Transverse colon (tissue), 4 donors: ENCODE measurements at regions not wholly inside any gene's neighbourhood (a gene's known extent, or its start where the extent isn't known, plus 50 kb on each side); places are given as distances from the start of the nearest gene placed in this dataset.

Experiments
- DNase-seq: peaks from one replicate; pipeline ENCODE4 v3.0.0-alpha.2; 2019
- H3K27ac ChIP-seq, 4 donors: fragments of 200-600 bp; sonication (generic); 2 replicates each; pipeline ENCODE4 v1.5.1; 2016 to 2018; ENCODE audit warnings: inconsistent platforms in 4 of 4
- H3K27me3 ChIP-seq: fragments of 200-600 bp; sonication (generic); 2 replicates; pipeline ENCODE4 v1.5.1; 2017; ENCODE audit warnings: inconsistent platforms
- H3K36me3 ChIP-seq, 4 donors: fragments of 200-600 bp; sonication (generic); 2 replicates each; pipeline ENCODE4 v1.5.1; 2017 to 2019; ENCODE audit warnings: inconsistent platforms in 4 of 4
- H3K4me1 ChIP-seq, 4 donors: fragments of 200-600 bp; sonication (generic); 2 replicates each; pipeline ENCODE4 v1.5.1; 2017 to 2020; ENCODE audit warnings: inconsistent platforms in 4 of 4
- H3K4me3 ChIP-seq, 4 donors: fragments of 200-600 bp; sonication (generic); 1 replicate in 1 of 4; 2 replicates in 3 of 4; pipeline versions ENCODE4 v1.5.1 to v1.6.1; 2017 to 2019; ENCODE audit warnings: inconsistent platforms in 4 of 4
- H3K9me3 ChIP-seq, 2 donors: fragments of 200-600 bp; sonication (generic); 2 replicates each; pipeline ENCODE4 v1.5.1; 2017 to 2019; ENCODE audit warnings: inconsistent platforms in 2 of 2
- CTCF ChIP-seq, 5 experiments: fragments of 200-600 bp in 3 of 5; fragments of 450-650 bp in 2 of 5; sonication (generic) in 3 of 5; IDR thresholded peaks; 1 replicate in 2 of 5; 2 replicates in 3 of 5; pipeline ENCODE4 v1.5.1; 2016 to 2017; ENCODE audit warnings: antibody characterized with exemption in 5 of 5, inconsistent platforms in 3 of 5, mild to moderate bottlenecking in 2 of 5, moderate library complexity in 1 of 5
- EP300 ChIP-seq: sonication (generic); formaldehyde crosslinking; IDR thresholded peaks from one replicate; pipeline ENCODE4 v1.6.1; 2017; ENCODE audit warnings: antibody characterized with exemption, low read depth
- POLR2A ChIP-seq: fragments of 450-650 bp; IDR thresholded peaks from one replicate; pipeline ENCODE4 v1.6.1; 2016; ENCODE audit warnings: antibody characterized with exemption, mild to moderate bottlenecking, moderate library complexity
- POLR2AphosphoS5 ChIP-seq, 3 donors: sonication (generic); formaldehyde crosslinking; IDR thresholded peaks; one replicate each; pipeline ENCODE4 v1.6.1; 2016; ENCODE audit warnings: antibody characterized with exemption in 3 of 3
- WGBS, 2 donors: methylation state at CpG; one replicate each; pipeline ENCODE4 v1.1.5; 2018; ENCODE audit warnings: low coverage in 1 of 2; 5-methylcytosine and 5-hydroxymethylcytosine counted together
- in situ Hi-C, 4 donors: fragments of 200-750 bp; cut with MboI; loops; one replicate each; pipeline versions ENCODE4 v1.15.0 to v1.15.1; 2017; ENCODE audit warnings: low sequenced_read_pairs in 3 of 4, low pct_ligation_motif_present in 1 of 4, low pct_unique_long_range_greater_than_20kb in 1 of 4
- intact Hi-C: fragments of 100-400 bp; cut with DNase I; formaldehyde crosslinking; loops from one replicate; pipeline ENCODE4 v1.15.1; 2023; ENCODE audit warnings: low total_unique reads

- Histone ChIP-seq H3K4me1 (peaks cover 0 to 18% (median 7%) of the 10 kb centered on the region in 4 donors), H3K27me3 (no peaks in the 10 kb centered on the region), H3K9me3 (peaks cover 5% of the 10 kb centered on the region in 2 donors), H3K4me3 (no peak overlapping the region), H3K36me3 (no peaks in the 10 kb centered on the region), H3K27ac (no peak overlapping the region)
- in situ Hi-C loops (no loop called here), intact Hi-C loops (no loop called here)
- no peak for DNase-seq
- WGBS, 2 donors = 44 to 49% methylated on average over 4 of the region's 4 CpGs
- TF ChIP-seq EP300 (no peak), CTCF (IDR thresholded peaks at IDR 0.05) (no peak), POLR2AphosphoS5 (IDR thresholded peaks at IDR 0.05) (no peak), POLR2A (no peak)
Measured at GRCh38 chr6:113104541-113104940, 752.6 kb upstream of the MARCKS start.

DNA sequence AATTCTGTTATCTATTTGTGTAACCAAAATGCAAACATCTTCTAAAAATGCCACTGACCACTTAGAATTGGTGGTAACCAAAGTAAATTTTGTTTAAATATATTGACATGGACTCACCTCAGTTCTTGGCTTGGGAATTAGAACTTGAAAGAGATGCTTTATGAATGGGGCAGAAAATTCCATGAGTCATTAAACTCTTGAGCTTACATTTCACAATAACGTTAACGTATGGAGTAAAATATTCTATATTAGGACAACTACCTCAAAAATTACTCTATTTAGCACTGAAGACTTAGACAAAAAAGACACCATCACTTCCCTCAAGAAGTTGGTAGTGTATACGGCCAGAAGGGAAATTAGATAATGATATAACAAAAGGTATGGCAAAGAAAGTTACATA lies 752.2 kb upstream of the MARCKS start:
- peaks cover 5% of the 10 kb centered on the region in 2 donors for H3K9me3 ChIP-seq
- H3K27ac ChIP-seq = no peak overlapping the region
- intact Hi-C loops = no loop called here
- H3K4me1 ChIP-seq = peaks cover 0 to 18% (median 7%) of the 10 kb centered on the region in 4 donors
- TF ChIP-seq POLR2AphosphoS5 (IDR thresholded peaks at IDR 0.05) = no peak
- TF ChIP-seq POLR2A = no peak
- TF ChIP-seq CTCF (IDR thresholded peaks at IDR 0.05) = no peak
- no peak for TF ChIP-seq EP300
- no peak for DNase-seq
- no peaks in the 10 kb centered on the region for H3K27me3 ChIP-seq
- in situ Hi-C loops = no loop called here
- 84 to 89% methylated on average over 3 of the region's 3 CpGs for WGBS, 2 donors
- no peak overlapping the region for H3K4me3 ChIP-seq
- no peaks in the 10 kb centered on the region for H3K36me3 ChIP-seq

DNA sequence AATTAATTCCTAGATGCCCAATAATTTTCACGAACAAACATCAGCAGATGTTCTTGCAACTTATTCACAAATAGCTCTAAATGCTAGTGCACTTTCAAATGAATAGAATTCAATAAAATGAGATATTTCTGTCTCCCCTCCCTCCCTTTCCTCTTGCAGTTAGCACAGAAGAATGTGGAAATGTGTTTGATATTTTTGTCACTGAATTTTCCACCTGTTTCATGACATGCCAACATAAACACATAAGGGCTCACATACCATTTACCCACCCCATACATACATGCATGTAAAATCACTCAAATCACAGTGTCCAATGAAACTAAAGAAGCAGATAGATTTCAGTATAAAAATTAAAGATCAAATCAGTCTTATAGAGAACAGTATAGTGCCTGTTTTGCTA lies 746.9 kb upstream of the MARCKS start:
- DNase-seq = no peak
- H3K4me3 ChIP-seq = no peak overlapping the region
- 73 to 91% methylated on average over 1 of the region's 1 CpG for WGBS, 2 donors

DNA sequence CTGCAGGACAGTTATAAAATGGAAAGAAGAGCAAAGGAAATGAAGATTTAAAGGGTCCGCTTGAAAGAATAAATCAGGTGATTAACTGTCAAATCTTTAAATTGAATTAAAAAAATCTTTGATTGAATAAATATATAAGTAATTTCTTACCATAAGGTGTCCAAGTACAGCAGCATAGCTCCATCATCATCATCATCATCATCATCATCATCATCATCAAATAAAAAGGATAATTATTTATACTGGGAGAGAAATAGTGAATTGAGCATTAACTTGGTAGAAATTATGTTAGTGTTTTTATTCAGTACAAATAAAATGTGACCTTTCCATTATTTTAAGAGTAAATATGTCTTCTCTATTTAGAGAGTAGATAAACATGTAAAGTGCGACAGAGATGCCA lies 745.6 kb upstream of the MARCKS start:
- in situ Hi-C loops = no loop called here

More for the DNA sequence above, 746.9 kb upstream of the MARCKS start:
- Histone ChIP-seq H3K27ac (no peak overlapping the region), H3K36me3 (no peaks in the 10 kb centered on the region), H3K9me3 (peaks cover 5% of the 10 kb centered on the region in 2 donors), H3K4me1 (no peaks in the 10 kb centered on the region), H3K27me3 (no peaks in the 10 kb centered on the region)
- intact Hi-C loops = no loop called here
- in situ Hi-C loops = no loop called here
- TF ChIP-seq POLR2AphosphoS5 (IDR thresholded peaks at IDR 0.05) (no peak), POLR2A (no peak), CTCF (IDR thresholded peaks at IDR 0.05) (no peak), EP300 (no peak)

More for the DNA sequence above, 745.6 kb upstream of the MARCKS start:
- no peak overlapping the region for H3K4me3 ChIP-seq
- 67 to 94% methylated on average over 2 of the region's 2 CpGs for WGBS, 2 donors
- no peaks in the 10 kb centered on the region for H3K4me1 ChIP-seq
- DNase-seq = no peak
- no peak overlapping the region for H3K27ac ChIP-seq
- intact Hi-C loops = no loop called here
- H3K27me3 ChIP-seq = no peaks in the 10 kb centered on the region
- TF ChIP-seq POLR2A (no peak), EP300 (no peak), CTCF (IDR thresholded peaks at IDR 0.05) (no peak), POLR2AphosphoS5 (IDR thresholded peaks at IDR 0.05) (no peak)
- H3K9me3 ChIP-seq = peaks cover 5% of the 10 kb centered on the region in 2 donors
- H3K36me3 ChIP-seq = no peaks in the 10 kb centered on the region
